SK-N-SH (cell line): ENCODE measurements at regions not wholly inside any gene's neighbourhood (a gene's known extent, or its start where the extent isn't known, plus 50 kb on each side); places are given as distances from the start of the nearest gene placed in this dataset.

ENCODE experiments used
- CHD2 ChIP-seq: fragments of 150-350 bp; IDR thresholded peaks from 2 replicates; pipeline ENCODE4 v1.6.1; 2018; ENCODE audit warnings: low read length; ENCODE audit not compliant: partially characterized antibody
- GABPA ChIP-seq: IDR thresholded peaks from 2 replicates; pipeline ENCODE4 v1.4.0; 2012; ENCODE audit warnings: low read depth, mild to moderate bottlenecking
- GATA2 ChIP-seq: sonication (generic); formaldehyde crosslinking; IDR thresholded peaks from 2 replicates; pipeline ENCODE4 v1.5.0; 2020; ENCODE audit warnings: mild to moderate bottlenecking, missing genetic modification reagents
- MXI1 ChIP-seq: IDR thresholded peaks from 2 replicates; pipeline ENCODE4 v1.6.1; 2012; ENCODE audit warnings: mild to moderate bottlenecking, low read depth, low read length, improper control_type of control experiment
- POLR2AphosphoS5 ChIP-seq: IDR thresholded peaks from 2 replicates; pipeline ENCODE4 v1.6.1; 2012; ENCODE audit warnings: low read depth, low read length
- RAD21 ChIP-seq: IDR thresholded peaks from 2 replicates; pipeline ENCODE4 v1.6.1; 2012; ENCODE audit warnings: mild to moderate bottlenecking, low read length
- SIN3A ChIP-seq: IDR thresholded peaks from 2 replicates; pipeline ENCODE4 v1.6.1; 2012; ENCODE audit warnings: low read depth, mild to moderate bottlenecking, low read length, moderate library complexity, borderline replicate concordance
- SMC3 ChIP-seq: IDR thresholded peaks from 2 replicates; pipeline ENCODE4 v1.6.1; 2012; ENCODE audit warnings: low read depth, low read length, improper control_type of control experiment
- TF ChIP-seq, protein P1 (sequence below): fragments of 200-600 bp; sonication (generic); IDR thresholded peaks from 2 replicates; pipeline ENCODE4 v1.6.1; 2017; ENCODE audit warnings: antibody characterized with exemption, mild to moderate bottlenecking, moderate library complexity
- TF ChIP-seq, protein P2 (sequence below): IDR thresholded peaks from 2 replicates; pipeline ENCODE4 v1.6.1; 2012; ENCODE audit warnings: mild to moderate bottlenecking, low read depth, low read length, moderate library complexity

DNA sequence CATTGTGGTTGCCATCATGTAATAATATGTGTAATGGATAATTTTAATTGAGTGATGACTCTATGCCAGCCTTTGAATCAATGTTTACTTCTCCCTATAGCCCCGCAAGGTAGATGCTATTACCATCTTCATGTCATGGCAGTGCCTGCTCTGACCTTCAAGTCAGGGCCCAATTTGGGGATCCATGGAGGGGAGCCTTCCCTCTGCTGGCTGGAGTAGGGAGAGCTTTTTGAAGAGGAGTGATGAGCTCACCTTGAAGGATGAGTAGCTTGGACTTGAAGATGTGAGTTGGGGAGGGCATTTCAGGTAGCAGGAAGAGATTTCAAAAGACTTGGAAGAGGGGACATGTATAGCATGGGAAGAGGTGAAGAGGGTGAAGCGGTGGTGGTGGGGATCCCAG is 189.2 kb downstream of the FOXD2 start:
- TF ChIP-seq, protein P1, sequence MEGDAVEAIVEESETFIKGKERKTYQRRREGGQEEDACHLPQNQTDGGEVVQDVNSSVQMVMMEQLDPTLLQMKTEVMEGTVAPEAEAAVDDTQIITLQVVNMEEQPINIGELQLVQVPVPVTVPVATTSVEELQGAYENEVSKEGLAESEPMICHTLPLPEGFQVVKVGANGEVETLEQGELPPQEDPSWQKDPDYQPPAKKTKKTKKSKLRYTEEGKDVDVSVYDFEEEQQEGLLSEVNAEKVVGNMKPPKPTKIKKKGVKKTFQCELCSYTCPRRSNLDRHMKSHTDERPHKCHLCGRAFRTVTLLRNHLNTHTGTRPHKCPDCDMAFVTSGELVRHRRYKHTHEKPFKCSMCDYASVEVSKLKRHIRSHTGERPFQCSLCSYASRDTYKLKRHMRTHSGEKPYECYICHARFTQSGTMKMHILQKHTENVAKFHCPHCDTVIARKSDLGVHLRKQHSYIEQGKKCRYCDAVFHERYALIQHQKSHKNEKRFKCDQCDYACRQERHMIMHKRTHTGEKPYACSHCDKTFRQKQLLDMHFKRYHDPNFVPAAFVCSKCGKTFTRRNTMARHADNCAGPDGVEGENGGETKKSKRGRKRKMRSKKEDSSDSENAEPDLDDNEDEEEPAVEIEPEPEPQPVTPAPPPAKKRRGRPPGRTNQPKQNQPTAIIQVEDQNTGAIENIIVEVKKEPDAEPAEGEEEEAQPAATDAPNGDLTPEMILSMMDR = no peak
- TF ChIP-seq RAD21 = no peak
- TF ChIP-seq MXI1 = no peak
- TF ChIP-seq SIN3A = no peak
- no peak for TF ChIP-seq CHD2
- no peak for TF ChIP-seq SMC3
- TF ChIP-seq GABPA = no peak
- no peak for TF ChIP-seq POLR2AphosphoS5
- no peak for TF ChIP-seq GATA2 (CRISPR knock-in tag)
- TF ChIP-seq, protein P2, sequence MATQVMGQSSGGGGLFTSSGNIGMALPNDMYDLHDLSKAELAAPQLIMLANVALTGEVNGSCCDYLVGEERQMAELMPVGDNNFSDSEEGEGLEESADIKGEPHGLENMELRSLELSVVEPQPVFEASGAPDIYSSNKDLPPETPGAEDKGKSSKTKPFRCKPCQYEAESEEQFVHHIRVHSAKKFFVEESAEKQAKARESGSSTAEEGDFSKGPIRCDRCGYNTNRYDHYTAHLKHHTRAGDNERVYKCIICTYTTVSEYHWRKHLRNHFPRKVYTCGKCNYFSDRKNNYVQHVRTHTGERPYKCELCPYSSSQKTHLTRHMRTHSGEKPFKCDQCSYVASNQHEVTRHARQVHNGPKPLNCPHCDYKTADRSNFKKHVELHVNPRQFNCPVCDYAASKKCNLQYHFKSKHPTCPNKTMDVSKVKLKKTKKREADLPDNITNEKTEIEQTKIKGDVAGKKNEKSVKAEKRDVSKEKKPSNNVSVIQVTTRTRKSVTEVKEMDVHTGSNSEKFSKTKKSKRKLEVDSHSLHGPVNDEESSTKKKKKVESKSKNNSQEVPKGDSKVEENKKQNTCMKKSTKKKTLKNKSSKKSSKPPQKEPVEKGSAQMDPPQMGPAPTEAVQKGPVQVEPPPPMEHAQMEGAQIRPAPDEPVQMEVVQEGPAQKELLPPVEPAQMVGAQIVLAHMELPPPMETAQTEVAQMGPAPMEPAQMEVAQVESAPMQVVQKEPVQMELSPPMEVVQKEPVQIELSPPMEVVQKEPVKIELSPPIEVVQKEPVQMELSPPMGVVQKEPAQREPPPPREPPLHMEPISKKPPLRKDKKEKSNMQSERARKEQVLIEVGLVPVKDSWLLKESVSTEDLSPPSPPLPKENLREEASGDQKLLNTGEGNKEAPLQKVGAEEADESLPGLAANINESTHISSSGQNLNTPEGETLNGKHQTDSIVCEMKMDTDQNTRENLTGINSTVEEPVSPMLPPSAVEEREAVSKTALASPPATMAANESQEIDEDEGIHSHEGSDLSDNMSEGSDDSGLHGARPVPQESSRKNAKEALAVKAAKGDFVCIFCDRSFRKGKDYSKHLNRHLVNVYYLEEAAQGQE = no peak
